ENCODE measurements at regions not wholly inside any gene's neighbourhood (a gene's known extent, or its start where the extent isn't known, plus 50 kb on each side); places are given as distances from the start of the nearest gene placed in this dataset.

GRCh38 chr18:75958683-75959082 lies 531.2 kb upstream of the SMIM21 start:
- peak; percentile 23; the same call in 1 of the 2 replicates for TF ChIP-seq CTCF (IDR thresholded peaks at IDR 0.05)

GRCh38 chr18:75945265-75945933 lies 517.9 kb upstream of the SMIM21 start:
- no peak for TF ChIP-seq CTCF (IDR thresholded peaks at IDR 0.05)

GRCh38 chr18:75937306-75937705 lies 509.8 kb upstream of the SMIM21 start:
- no peak for TF ChIP-seq CTCF (IDR thresholded peaks at IDR 0.05)

- no peak for TF ChIP-seq CTCF (IDR thresholded peaks at IDR 0.05)
These were observed 509.4 kb upstream of the SMIM21 start for GRCh38 chr18:75936862-75937261.

- TF ChIP-seq CTCF (IDR thresholded peaks at IDR 0.05), result no peak
These were observed 503.6 kb upstream of the SMIM21 start for GRCh38 chr18:75931079-75931478.

GRCh38 chr18:75928706-75929105 lies 501.2 kb upstream of the SMIM21 start:
- TF ChIP-seq CTCF (IDR thresholded peaks at IDR 0.05), result no peak

- no peak for TF ChIP-seq CTCF (IDR thresholded peaks at IDR 0.05)
These were observed 500.3 kb upstream of the SMIM21 start for GRCh38 chr18:75927791-75928190.

GRCh38 chr18:75926811-75927210 lies 499.3 kb upstream of the SMIM21 start:
- TF ChIP-seq CTCF (IDR thresholded peaks at IDR 0.05), result no peak

Measured in LNCAP (cell line).